CD14-positive monocyte (primary cell): ENCODE measurements at regions not wholly inside any gene's neighbourhood (a gene's known extent, or its start where the extent isn't known, plus 50 kb on each side); places are given as distances from the start of the nearest gene placed in this dataset.

ENCODE experiments used
- DNase-seq, 3 donors: peaks; one replicate each; pipeline ENCODE4 v3.0.0-alpha.2; 2011 to 2022
- H2AFZ ChIP-seq: 2 replicates; pipeline ENCODE4 v1.6.0; 2012; ENCODE audit warnings: mild to moderate bottlenecking, low read depth, low read length, inconsistent platforms; ENCODE audit not compliant: insufficient read depth, poor library complexity, severe bottlenecking
- H3K27ac ChIP-seq, 2 donors: 1 replicate in 1 of 2; 2 replicates in 1 of 2; pipeline ENCODE4 v1.5.1; 2012 to 2013; ENCODE audit warnings: low read length in 2 of 2, control low read depth in 1 of 2, inconsistent platforms in 1 of 2, low read depth in 1 of 2, mild to moderate bottlenecking in 1 of 2
- H3K27me3 ChIP-seq, 2 donors: one replicate each; pipeline versions ENCODE4 v1.6.0 to v1.6.1; 2011 to 2013; ENCODE audit warnings: low read length in 2 of 2; ENCODE audit not compliant: control insufficient read depth in 2 of 2, insufficient read depth in 2 of 2
- H3K36me3 ChIP-seq, 2 donors: replicated peaks in 1 of 2; 1 replicate in 1 of 2; 2 replicates in 1 of 2; pipeline versions ENCODE4 v1.5.1 to v1.6.1; 2012 to 2013; ENCODE audit warnings: low read length in 2 of 2, control low read depth in 1 of 2, inconsistent platforms in 1 of 2, mild to moderate bottlenecking in 1 of 2; ENCODE audit not compliant: insufficient read depth in 2 of 2, control insufficient read depth in 1 of 2
- H3K4me1 ChIP-seq, 2 donors: 1 replicate in 1 of 2; 2 replicates in 1 of 2; pipeline versions ENCODE4 v1.5.1 to v1.6.1; 2012 to 2013; ENCODE audit warnings: low read length in 2 of 2, control low read depth in 1 of 2, inconsistent platforms in 1 of 2, mild to moderate bottlenecking in 1 of 2, moderate library complexity in 1 of 2; ENCODE audit not compliant: insufficient read depth in 2 of 2, control insufficient read depth in 1 of 2
- H3K4me2 ChIP-seq: replicated peaks from 2 replicates; pipeline ENCODE3; 2012; ENCODE audit warnings: low read length, moderate library complexity, mild to moderate bottlenecking; ENCODE audit not compliant: poor library complexity, severe bottlenecking; ENCODE audit errors: extremely low read depth
- H3K4me3 ChIP-seq, 3 experiments: fragments of 200-600 bp in 1 of 3; sonication (generic) in 1 of 3; replicated peaks in 1 of 3; 1 replicate in 2 of 3; 2 replicates in 1 of 3; pipeline ENCODE4 v1.5.1; 2011 to 2013; ENCODE audit warnings: low read length in 3 of 3, mild to moderate bottlenecking in 3 of 3, control low read depth in 2 of 3, low read depth in 2 of 3, inconsistent platforms in 1 of 3, moderate library complexity in 1 of 3
- H3K79me2 ChIP-seq: 2 replicates; pipeline ENCODE4 v1.6.0; 2012; ENCODE audit warnings: mild to moderate bottlenecking, control low read depth, inconsistent platforms, low read length, moderate library complexity; ENCODE audit not compliant: insufficient read depth
- H3K9ac ChIP-seq: 2 replicates; pipeline ENCODE4 v1.6.0; 2017; ENCODE audit warnings: low read length, mild to moderate bottlenecking; ENCODE audit not compliant: insufficient read depth, poor library complexity, severe bottlenecking
- H3K9me3 ChIP-seq, 2 donors: replicated peaks in 1 of 2; 1 replicate in 1 of 2; 2 replicates in 1 of 2; pipeline versions ENCODE4 v1.5.1 to v1.6.1; 2012 to 2013; ENCODE audit warnings: low read length in 2 of 2, control low read depth in 1 of 2; ENCODE audit not compliant: control insufficient read depth in 1 of 2, insufficient read depth in 1 of 2
- H4K20me1 ChIP-seq: 2 replicates; pipeline ENCODE4 v1.6.0; 2012; ENCODE audit warnings: mild to moderate bottlenecking, low read length, control low read depth, moderate library complexity; ENCODE audit not compliant: insufficient read depth
- H3K27ac Mint-ChIP-seq, 7 donors: one replicate each; pipeline ENCODE4 v1.8.0; 2020; ENCODE audit warnings: mild to moderate bottlenecking in 7 of 7, mixed read lengths in 7 of 7, moderate library complexity in 6 of 7, inconsistent platforms in 2 of 7
- H3K27me3 Mint-ChIP-seq, 3 donors: one replicate each; pipeline ENCODE4 v1.8.0; 2021 to 2022; ENCODE audit warnings: low read depth in 3 of 3, mild to moderate bottlenecking in 3 of 3, mixed read lengths in 3 of 3, moderate library complexity in 3 of 3, inconsistent platforms in 1 of 3
- H3K36me3 Mint-ChIP-seq, 2 donors: one replicate each; pipeline ENCODE4 v1.8.0; 2020; ENCODE audit warnings: mixed read lengths in 2 of 2, inconsistent platforms in 1 of 2, mild to moderate bottlenecking in 1 of 2
- H3K4me1 Mint-ChIP-seq: one replicate; pipeline ENCODE4 v1.8.0; 2020; ENCODE audit warnings: mild to moderate bottlenecking, mixed read lengths
- H3K4me3 Mint-ChIP-seq, 2 donors: one replicate each; pipeline ENCODE4 v1.8.0; 2020; ENCODE audit warnings: mild to moderate bottlenecking in 2 of 2, mixed read lengths in 2 of 2, moderate library complexity in 1 of 2
- H3K9me3 Mint-ChIP-seq, 7 donors: one replicate each; pipeline ENCODE4 v1.8.0; 2020 to 2022; ENCODE audit warnings: mixed read lengths in 7 of 7, mild to moderate bottlenecking in 6 of 7, moderate library complexity in 6 of 7, inconsistent platforms in 2 of 7
- CTCF ChIP-seq: fragments of 200-600 bp; IDR thresholded peaks from one replicate; pipeline ENCODE4 v1.8.0; 2022; ENCODE audit warnings: antibody characterized with exemption, mild to moderate bottlenecking
- WGBS: methylation state at CpG from one replicate; pipeline ENCODE4 v1.1.5; 2013; ENCODE audit warnings: missing lambda C conversion rate; ENCODE audit not compliant: insufficient coverage; 5-methylcytosine and 5-hydroxymethylcytosine counted together
- intact Hi-C, 2 donors: fragments of 100-400 bp; cut with micrococcal nuclease; formaldehyde crosslinking; loops; one replicate each; pipeline versions ENCODE4 v1.15.0 to v1.15.1; 2023

DNA sequence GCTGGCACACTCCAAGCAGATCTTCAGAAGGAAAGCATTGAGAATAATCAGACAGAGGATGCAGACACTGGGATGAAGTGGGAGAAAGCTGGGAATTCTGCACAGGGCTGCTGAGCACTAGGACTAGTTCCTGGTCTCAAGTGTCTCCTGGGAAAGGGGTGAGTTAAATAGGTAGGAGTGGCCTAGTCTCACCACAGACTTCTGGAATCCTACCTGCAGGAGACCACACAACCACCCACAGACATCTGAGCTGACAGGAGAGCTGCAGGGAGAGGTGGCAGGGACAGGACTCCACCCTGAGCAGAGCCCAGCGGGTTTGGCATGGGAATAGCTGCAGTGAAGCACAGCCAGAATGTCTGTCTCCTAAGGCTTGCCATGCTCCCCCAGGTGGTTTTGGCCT lies 95.1 kb upstream of the GALNTL6 start:
- Histone ChIP-seq H3K4me2 (no peak overlapping the region), H3K79me2 (no peaks in the 10 kb centered on the region), H3K4me1 (no peaks in the 10 kb centered on the region), H3K9ac (no peak overlapping the region), H4K20me1 (no peaks in the 10 kb centered on the region), H3K9me3 (peaks cover 21 to 30% of the 10 kb centered on the region in 2 donors), H2AFZ (no peak overlapping the region), H3K36me3 (no peaks in the 10 kb centered on the region), H3K4me3 (no peak overlapping the region), H3K27me3 (no peaks in the 10 kb centered on the region), H3K27ac (no peak overlapping the region)
- Mint-ChIP-seq H3K27ac (no peak overlapping the region), H3K36me3 (no peaks in the 10 kb centered on the region), H3K27me3 (no peaks in the 10 kb centered on the region), H3K9me3 (peaks cover 10 to 25% (median 15%) of the 10 kb centered on the region in 7 donors), H3K4me3 (no peak overlapping the region), H3K4me1 (no peaks in the 10 kb centered on the region)
- TF ChIP-seq CTCF = no peak
- intact Hi-C loops = no loop called here
- WGBS = 100% methylated on average over 1 of the region's 1 CpG
- no peak for DNase-seq

GRCh38 chr4:171717231-171717741 lies 95.9 kb upstream of the GALNTL6 start:
- no peaks in the 10 kb centered on the region for H3K4me1 Mint-ChIP-seq
- DNase-seq = no peak
- no peaks in the 10 kb centered on the region for H3K27me3 Mint-ChIP-seq
- Histone ChIP-seq H2AFZ (no peak overlapping the region), H3K9me3 (peaks cover 21 to 30% of the 10 kb centered on the region in 2 donors), H4K20me1 (no peaks in the 10 kb centered on the region), H3K27ac (no peak overlapping the region), H3K36me3 (no peaks in the 10 kb centered on the region), H3K79me2 (no peaks in the 10 kb centered on the region), H3K4me2 (no peak overlapping the region), H3K9ac (no peak overlapping the region), H3K27me3 (no peaks in the 10 kb centered on the region), H3K4me3 (no peak overlapping the region), H3K4me1 (no peaks in the 10 kb centered on the region)
- H3K36me3 Mint-ChIP-seq = no peaks in the 10 kb centered on the region
- no peak overlapping the region for H3K27ac Mint-ChIP-seq
- intact Hi-C loops = no loop called here
- H3K4me3 Mint-ChIP-seq = no peak overlapping the region
- peaks cover 10 to 24% (median 12%) of the 10 kb centered on the region in 7 donors for H3K9me3 Mint-ChIP-seq
- no peak for TF ChIP-seq CTCF
